ENCODE measurements at regions not wholly inside any gene's neighbourhood (a gene's known extent, or its start where the extent isn't known, plus 50 kb on each side); places are given as distances from the start of the nearest gene placed in this dataset.
"Not testable (repeated sequence)": the region's sequence is repeated elsewhere in the genome, so short reads cannot be mapped to it uniquely, and the experiment has no call there.

DNA sequence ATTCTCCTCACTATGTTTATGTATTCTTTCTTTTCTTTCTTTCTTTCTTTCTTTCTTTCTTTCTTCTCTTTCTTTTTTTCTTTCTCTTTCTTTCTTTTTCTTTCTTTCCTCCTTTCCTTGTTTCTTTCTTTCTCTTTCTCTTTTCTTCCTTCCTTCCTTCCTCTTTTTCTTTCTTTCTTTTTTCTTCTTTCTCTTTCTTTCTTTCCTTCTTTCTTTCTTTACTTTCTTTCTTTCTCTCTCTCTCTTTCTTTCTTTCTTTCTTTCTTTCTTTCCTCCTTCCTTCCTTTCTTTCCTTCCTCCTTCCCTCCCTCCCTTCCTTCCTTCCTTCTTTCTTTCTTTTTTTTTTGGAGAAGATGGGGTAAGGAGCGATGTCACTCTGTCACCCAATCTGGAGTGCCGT, 1405.5 kb downstream of the SLITRK5 start:
- Histone ChIP-seq H3K36me3 (no peaks in the 10 kb centered on the region), H3K9ac (no peak overlapping the region), H3K79me2 (ENCODE audit: low read depth) (no peaks in the 10 kb centered on the region), H3F3A (ENCODE audit: low read depth) (no peaks in the 10 kb centered on the region), H3K9me3 (ENCODE audit: low read depth) (no peaks in the 10 kb centered on the region), H3K4me1 (no peaks in the 10 kb centered on the region), H2AFZ (replicated peaks) (no peak overlapping the region), H3K4me3 (no peak overlapping the region), H4K20me1 (ENCODE audit: low read depth) (no peaks in the 10 kb centered on the region), H3K27ac (no peak overlapping the region), H3K27me3 (no peaks in the 10 kb centered on the region), H3K4me2 (no peak overlapping the region)
- Mint-ChIP-seq H3K27me3 (ENCODE audit: insufficient read depth, low read depth) (no peaks in the 10 kb centered on the region), H3K4me3 (no peak overlapping the region), H3K27ac (no peak overlapping the region), H3K4me1 (no peaks in the 10 kb centered on the region), H3K9me3 (no peaks in the 10 kb centered on the region), H3K36me3 (no peaks in the 10 kb centered on the region)
- no peak for DNase-seq (ENCODE audit: low spot score)
- TF ChIP-seq, protein P1, sequence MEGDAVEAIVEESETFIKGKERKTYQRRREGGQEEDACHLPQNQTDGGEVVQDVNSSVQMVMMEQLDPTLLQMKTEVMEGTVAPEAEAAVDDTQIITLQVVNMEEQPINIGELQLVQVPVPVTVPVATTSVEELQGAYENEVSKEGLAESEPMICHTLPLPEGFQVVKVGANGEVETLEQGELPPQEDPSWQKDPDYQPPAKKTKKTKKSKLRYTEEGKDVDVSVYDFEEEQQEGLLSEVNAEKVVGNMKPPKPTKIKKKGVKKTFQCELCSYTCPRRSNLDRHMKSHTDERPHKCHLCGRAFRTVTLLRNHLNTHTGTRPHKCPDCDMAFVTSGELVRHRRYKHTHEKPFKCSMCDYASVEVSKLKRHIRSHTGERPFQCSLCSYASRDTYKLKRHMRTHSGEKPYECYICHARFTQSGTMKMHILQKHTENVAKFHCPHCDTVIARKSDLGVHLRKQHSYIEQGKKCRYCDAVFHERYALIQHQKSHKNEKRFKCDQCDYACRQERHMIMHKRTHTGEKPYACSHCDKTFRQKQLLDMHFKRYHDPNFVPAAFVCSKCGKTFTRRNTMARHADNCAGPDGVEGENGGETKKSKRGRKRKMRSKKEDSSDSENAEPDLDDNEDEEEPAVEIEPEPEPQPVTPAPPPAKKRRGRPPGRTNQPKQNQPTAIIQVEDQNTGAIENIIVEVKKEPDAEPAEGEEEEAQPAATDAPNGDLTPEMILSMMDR (IDR thresholded peaks at IDR 0.05), result no peak
- no peak for TF ChIP-seq EZH2phosphoT487 (IDR thresholded peaks at IDR 0.05)
- TF ChIP-seq EZH2 (IDR thresholded peaks at IDR 0.05), result no peak

DNA sequence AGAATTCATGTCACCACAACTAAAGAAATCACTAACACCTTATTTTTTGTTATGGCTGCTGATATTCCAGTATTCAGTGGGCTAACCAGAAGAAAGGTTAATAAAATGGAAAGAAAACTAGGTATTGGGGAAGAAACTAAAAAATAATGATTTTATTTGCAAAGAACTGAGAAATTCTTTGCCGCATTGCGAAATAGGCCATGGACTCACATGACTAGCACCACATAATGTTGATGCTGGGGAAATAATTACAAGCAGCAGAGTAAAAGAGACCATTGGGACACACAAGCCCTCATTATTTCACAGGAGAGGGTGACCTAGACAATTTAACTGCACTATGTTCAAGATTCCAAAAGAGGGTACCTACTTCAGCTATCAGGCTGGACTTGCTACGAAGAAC, 1411.5 kb downstream of the SLITRK5 start:
- Histone ChIP-seq H3K9me3 (ENCODE audit: low read depth) (no peaks in the 10 kb centered on the region), H3K27ac (no peak overlapping the region), H3K9ac (no peak overlapping the region), H2AFZ (replicated peaks) (no peak overlapping the region), H4K20me1 (ENCODE audit: low read depth) (no peaks in the 10 kb centered on the region), H3K4me3 (no peak overlapping the region), H3K4me2 (no peak overlapping the region), H3F3A (ENCODE audit: low read depth) (no peaks in the 10 kb centered on the region), H3K36me3 (no peaks in the 10 kb centered on the region), H3K27me3 (no peaks in the 10 kb centered on the region), H3K4me1 (no peaks in the 10 kb centered on the region), H3K79me2 (ENCODE audit: low read depth) (no peaks in the 10 kb centered on the region)
- Mint-ChIP-seq H3K27me3 (ENCODE audit: insufficient read depth, low read depth) (peaks cover 2% of the 10 kb centered on the region), H3K9me3 (no peaks in the 10 kb centered on the region), H3K4me3 (no peak overlapping the region), H3K4me1 (no peaks in the 10 kb centered on the region), H3K36me3 (no peaks in the 10 kb centered on the region), H3K27ac (no peak overlapping the region)
- TF ChIP-seq EZH2phosphoT487 (IDR thresholded peaks at IDR 0.05) (no peak), EZH2 (IDR thresholded peaks at IDR 0.05) (no peak)
- TF ChIP-seq, protein P1 (IDR thresholded peaks at IDR 0.05), result no peak
- DNase-seq (ENCODE audit: low spot score), result no peak

DNA sequence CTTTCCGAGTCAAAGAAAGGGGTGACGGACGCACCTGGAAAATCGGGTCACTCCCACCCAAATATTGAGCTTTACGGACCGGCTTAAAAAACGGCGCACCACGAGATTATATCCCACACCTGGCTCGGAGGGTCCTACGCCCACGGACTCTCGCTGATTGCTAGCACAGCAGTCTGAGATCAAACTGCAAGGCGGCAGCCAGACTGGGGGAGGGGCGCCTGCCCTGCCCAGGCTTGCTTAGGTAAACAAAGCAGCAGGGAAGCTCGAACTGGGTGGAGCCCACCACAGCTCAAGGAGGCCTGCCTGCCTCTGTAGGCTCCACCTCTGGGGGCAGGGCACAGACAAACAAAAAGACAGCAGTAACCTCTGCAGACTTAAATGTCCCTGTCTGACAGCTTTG, 1416.9 kb downstream of the SLITRK5 start:
- not testable (repeated sequence) for H3K9ac ChIP-seq; DNase-seq (ENCODE audit: low spot score)

DNA sequence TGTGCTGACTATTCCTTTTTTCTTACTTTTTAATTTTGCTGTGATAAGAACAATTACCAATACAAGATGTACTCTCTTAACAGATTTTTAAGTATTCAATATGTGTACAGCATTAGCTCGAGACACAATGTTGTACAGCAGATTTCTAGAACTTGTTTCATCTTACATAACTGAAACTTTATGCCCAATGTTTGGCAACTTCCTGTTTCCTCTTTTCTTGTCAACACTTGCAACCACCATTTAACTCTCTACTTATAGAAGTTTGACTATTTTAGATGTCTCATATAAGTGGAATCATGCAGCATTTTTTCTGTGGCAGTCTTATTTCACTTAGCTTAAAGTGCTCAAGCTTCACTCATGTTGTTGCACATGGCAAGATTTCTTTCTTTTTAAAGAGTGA, 1426.8 kb downstream of the SLITRK5 start:
- Mint-ChIP-seq H3K36me3 (no peaks in the 10 kb centered on the region), H3K9me3 (no peaks in the 10 kb centered on the region), H3K27ac (no peak overlapping the region), H3K27me3 (ENCODE audit: insufficient read depth, low read depth) (no peaks in the 10 kb centered on the region), H3K4me1 (no peaks in the 10 kb centered on the region), H3K4me3 (no peak overlapping the region)
- Histone ChIP-seq H3K36me3 (no peaks in the 10 kb centered on the region), H3K4me2 (no peak overlapping the region), H3F3A (ENCODE audit: low read depth) (no peaks in the 10 kb centered on the region), H3K9me3 (ENCODE audit: low read depth) (no peaks in the 10 kb centered on the region), H3K4me3 (no peak overlapping the region), H2AFZ (replicated peaks) (no peak overlapping the region), H3K4me1 (no peaks in the 10 kb centered on the region), H3K9ac (no peak overlapping the region), H3K27me3 (no peaks in the 10 kb centered on the region), H3K27ac (no peak overlapping the region), H3K79me2 (ENCODE audit: low read depth) (no peaks in the 10 kb centered on the region), H4K20me1 (ENCODE audit: low read depth) (no peaks in the 10 kb centered on the region)
- no peak for DNase-seq (ENCODE audit: low spot score)
- TF ChIP-seq, protein P1 (IDR thresholded peaks at IDR 0.05), result no peak
- no peak for TF ChIP-seq EZH2phosphoT487 (IDR thresholded peaks at IDR 0.05)

More for the DNA sequence above, 1416.9 kb downstream of the SLITRK5 start:
- H3K36me3 Mint-ChIP-seq; H4K20me1 ChIP-seq (ENCODE audit: low read depth); H3K9me3 Mint-ChIP-seq; H3K79me2 ChIP-seq (ENCODE audit: low read depth); H3K4me3 ChIP-seq; H3K9me3 ChIP-seq (ENCODE audit: low read depth); H3K27ac ChIP-seq; H3K27ac Mint-ChIP-seq; H3K4me3 Mint-ChIP-seq; H3K4me1 Mint-ChIP-seq; H3K27me3 Mint-ChIP-seq (ENCODE audit: insufficient read depth, low read depth); H3K4me1 ChIP-seq; H2AFZ ChIP-seq (replicated peaks); H3K27me3 ChIP-seq; H3K36me3 ChIP-seq; H3K4me2 ChIP-seq; H3F3A ChIP-seq (ENCODE audit: low read depth): not testable (repeated sequence)

Measured in neural progenitor cell (in vitro differentiated cells).